ENCODE measurements at regions not wholly inside any gene's neighbourhood (a gene's known extent, or its start where the extent isn't known, plus 50 kb on each side); places are given as distances from the start of the nearest gene placed in this dataset.
"Not testable (repeated sequence)": the region's sequence is repeated elsewhere in the genome, so short reads cannot be mapped to it uniquely, and the experiment has no call there.

DNA sequence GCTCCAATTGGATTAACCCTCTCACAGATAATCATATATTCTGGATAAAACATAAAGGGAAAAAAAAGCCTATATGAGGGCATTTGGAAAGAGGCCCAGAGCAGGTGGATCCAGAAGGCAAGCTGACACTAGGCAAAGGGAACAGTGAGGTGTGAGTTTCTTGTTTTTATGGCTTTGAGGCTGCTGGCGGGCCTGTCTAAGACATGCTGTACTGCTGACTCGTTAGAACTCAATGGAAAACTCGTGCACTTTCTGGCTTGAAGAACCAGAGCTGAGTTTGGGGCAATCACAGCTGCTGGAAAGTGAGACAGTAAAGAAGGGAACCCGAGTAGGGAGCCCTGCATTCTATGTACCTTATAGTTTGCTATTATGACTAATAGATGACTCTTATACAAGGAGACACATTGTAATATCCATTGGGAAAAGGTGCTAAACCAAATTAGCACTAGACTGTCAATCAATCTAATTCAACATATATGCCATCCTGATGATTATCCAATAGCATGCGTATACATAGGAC is 637.1 kb downstream of the GATA3 start:
- TF ChIP-seq, protein P1, sequence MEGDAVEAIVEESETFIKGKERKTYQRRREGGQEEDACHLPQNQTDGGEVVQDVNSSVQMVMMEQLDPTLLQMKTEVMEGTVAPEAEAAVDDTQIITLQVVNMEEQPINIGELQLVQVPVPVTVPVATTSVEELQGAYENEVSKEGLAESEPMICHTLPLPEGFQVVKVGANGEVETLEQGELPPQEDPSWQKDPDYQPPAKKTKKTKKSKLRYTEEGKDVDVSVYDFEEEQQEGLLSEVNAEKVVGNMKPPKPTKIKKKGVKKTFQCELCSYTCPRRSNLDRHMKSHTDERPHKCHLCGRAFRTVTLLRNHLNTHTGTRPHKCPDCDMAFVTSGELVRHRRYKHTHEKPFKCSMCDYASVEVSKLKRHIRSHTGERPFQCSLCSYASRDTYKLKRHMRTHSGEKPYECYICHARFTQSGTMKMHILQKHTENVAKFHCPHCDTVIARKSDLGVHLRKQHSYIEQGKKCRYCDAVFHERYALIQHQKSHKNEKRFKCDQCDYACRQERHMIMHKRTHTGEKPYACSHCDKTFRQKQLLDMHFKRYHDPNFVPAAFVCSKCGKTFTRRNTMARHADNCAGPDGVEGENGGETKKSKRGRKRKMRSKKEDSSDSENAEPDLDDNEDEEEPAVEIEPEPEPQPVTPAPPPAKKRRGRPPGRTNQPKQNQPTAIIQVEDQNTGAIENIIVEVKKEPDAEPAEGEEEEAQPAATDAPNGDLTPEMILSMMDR (IDR thresholded peaks at IDR 0.05; ENCODE audit: extremely low read depth, insufficient read depth, missing control alignments) = no peak
- in situ Hi-C loops (cut with MboI; ENCODE audit: low pct_unique_long_range_greater_than_20kb, low sequenced_read_pairs, unreplicated experiment) = no loop called here
- DNase-seq (ENCODE audit: low spot score) = no peak

DNA sequence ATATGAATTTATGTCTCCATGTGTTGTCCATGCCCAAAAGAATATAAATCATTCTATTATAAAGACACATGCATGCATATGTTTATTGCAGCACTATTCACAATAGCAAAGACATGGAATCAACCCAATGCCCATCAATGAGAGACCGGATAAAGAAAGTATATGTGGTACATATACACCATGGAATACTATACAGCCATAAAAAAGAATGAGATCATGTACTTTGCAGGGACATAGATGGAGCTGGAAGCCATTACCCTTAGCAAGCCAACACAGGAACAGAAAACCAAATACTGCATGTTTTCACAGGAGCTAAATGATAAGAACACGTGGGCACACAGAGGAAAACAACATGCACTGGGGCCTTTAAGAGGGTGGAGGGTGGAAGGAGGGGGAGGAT is 639.1 kb downstream of the GATA3 start:
- DNase-seq (ENCODE audit: low spot score); in situ Hi-C loops (cut with MboI; ENCODE audit: low pct_unique_long_range_greater_than_20kb, low sequenced_read_pairs, unreplicated experiment): not testable (repeated sequence)

DNA sequence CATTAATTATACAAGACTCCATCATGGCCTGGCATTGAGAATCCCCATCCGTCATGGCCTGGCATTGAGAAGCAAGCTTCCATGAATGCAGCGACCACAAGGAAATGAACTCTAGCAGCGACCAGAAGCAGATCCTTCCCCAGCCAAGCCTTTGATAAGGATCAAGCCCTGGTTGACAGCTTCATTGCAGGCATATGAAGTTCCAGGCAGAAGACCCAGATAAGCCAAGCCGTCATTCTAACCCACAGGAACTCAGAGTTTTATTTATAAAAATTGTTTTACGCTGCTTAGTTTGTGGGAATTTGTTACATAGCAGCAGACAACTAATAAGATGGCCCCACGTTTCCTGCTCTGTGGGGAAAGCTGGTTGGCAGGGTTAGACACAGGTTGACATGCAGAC is 642.3 kb downstream of the GATA3 start:
- DNase-seq (ENCODE audit: low spot score) = no peak
- in situ Hi-C loops (cut with MboI; ENCODE audit: low pct_unique_long_range_greater_than_20kb, low sequenced_read_pairs, unreplicated experiment) = no loop called here
- TF ChIP-seq, protein P1 (IDR thresholded peaks at IDR 0.05; ENCODE audit: extremely low read depth, insufficient read depth, missing control alignments) = no peak

DNA sequence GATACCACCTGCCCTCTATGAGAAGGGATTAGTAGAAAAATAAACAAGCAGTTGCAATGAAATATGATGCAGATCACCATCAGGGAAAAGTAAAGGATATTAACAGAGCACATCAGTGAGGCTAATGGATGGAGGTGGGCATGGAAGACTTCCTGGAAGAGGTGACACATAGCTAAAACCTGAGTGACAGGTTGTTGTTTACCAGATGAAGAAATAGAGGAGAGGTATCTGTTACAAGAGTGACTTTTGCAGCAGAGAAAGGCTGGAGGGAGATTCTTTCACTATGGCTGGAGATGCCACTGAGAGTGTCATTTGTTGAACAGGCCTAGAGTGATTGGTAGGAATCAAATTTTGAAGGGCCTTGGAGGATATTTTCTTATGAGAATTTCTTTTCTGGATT is 646.2 kb downstream of the GATA3 start:
- DNase-seq (ENCODE audit: low spot score) = no peak
- TF ChIP-seq, protein P1 (IDR thresholded peaks at IDR 0.05; ENCODE audit: extremely low read depth, insufficient read depth, missing control alignments) = no peak
- in situ Hi-C loops (cut with MboI; ENCODE audit: low pct_unique_long_range_greater_than_20kb, low sequenced_read_pairs, unreplicated experiment) = no loop called here

DNA sequence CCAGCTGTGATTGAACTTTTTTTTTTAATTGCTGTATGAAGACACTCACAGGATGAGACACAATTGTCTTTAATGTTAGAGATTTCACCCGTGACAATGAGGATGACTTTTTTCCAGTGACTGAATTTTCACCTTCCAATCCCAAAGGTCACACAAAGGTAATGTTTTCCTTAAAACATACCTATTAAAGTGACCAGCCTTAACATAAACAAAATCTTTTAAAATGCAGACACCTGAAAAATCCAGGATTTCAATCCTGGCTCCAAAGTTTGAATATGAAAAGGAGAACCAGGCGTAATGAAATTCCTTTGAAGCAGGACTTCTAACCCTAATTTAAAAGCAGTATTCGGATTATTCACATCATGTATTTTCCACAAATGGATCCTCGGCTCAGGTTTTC is 647.7 kb downstream of the GATA3 start:
- DNase-seq (ENCODE audit: low spot score) = no peak
- in situ Hi-C loops (cut with MboI; ENCODE audit: low pct_unique_long_range_greater_than_20kb, low sequenced_read_pairs, unreplicated experiment) = no loop called here
- TF ChIP-seq, protein P1 (IDR thresholded peaks at IDR 0.05; ENCODE audit: extremely low read depth, insufficient read depth, missing control alignments) = no peak

DNA sequence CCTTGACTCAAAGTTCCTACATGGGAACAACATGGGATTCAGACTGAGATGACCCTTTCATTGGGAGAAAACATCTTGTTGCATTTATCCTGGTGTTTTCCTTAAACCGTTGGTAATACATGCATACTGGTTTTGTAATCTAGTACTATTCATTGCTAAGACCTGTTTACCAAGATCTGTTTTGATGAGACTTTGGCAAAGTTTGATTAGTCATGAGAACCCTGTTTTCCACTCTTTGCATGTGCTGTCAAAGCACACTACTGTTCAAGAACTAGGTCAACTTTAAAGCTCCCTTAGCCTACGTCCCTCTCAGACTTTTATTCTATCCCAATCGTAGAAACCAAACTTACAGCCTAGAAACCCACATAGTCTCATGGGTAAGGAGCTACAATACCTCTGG is 650.9 kb downstream of the GATA3 start:
- no peak for DNase-seq (ENCODE audit: low spot score)
- in situ Hi-C loops (cut with MboI; ENCODE audit: low pct_unique_long_range_greater_than_20kb, low sequenced_read_pairs, unreplicated experiment) = no loop called here
- TF ChIP-seq, protein P1 (IDR thresholded peaks at IDR 0.05; ENCODE audit: extremely low read depth, insufficient read depth, missing control alignments) = no peak

DNA sequence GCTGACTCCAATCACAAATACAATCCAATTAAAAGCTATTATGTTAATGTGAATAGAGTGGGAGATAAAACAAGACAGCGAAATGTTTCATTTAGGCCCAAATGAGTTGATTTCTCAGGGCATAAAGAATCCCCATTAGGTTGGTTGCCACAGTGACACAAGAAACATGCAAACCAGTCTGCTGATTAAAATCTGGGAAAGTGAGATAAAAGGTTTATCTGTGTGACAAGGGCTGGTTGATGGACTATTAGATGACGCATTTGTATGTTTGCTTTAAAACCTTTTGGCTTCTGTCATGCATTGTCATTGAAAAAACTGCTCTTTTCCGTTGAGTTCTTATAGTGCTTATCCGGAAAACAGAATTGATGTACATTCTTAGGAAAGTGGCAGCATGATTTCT is 658.2 kb downstream of the GATA3 start:
- in situ Hi-C loops (cut with MboI; ENCODE audit: low pct_unique_long_range_greater_than_20kb, low sequenced_read_pairs, unreplicated experiment) = no loop called here
- no peak for DNase-seq (ENCODE audit: low spot score)
- TF ChIP-seq, protein P1 (IDR thresholded peaks at IDR 0.05; ENCODE audit: extremely low read depth, insufficient read depth, missing control alignments) = no peak

All from GM13977 (cell line).